ENCODE measurements at regions not wholly inside any gene's neighbourhood (a gene's known extent, or its start where the extent isn't known, plus 50 kb on each side); places are given as distances from the start of the nearest gene placed in this dataset.

DNA sequence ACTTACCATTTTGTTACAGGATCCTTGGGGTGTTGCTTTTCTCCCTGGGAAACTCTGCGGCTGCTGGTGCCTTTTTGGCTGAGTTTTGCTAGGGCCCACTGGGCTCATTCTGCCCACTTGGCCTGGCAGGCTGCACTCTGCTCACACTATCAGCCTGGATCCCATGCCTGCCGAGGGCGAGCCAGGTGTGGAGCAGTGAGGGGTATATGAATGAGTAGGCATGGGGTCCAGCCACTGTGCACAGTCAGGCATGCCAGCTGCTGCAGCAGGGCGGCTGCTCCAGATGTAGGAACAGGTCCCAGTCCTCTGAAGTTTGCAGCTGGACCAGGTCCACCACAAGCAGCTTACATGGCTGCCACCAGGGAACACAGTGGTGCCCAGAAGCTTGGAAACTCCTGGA lies 136.4 kb upstream of the CNTN3 start:
- Histone ChIP-seq H3K4me1 (ENCODE audit: insufficient read depth, low read length) (no peaks in the 10 kb centered on the region), H2AFZ (ENCODE audit: low read depth, low read length) (no peak overlapping the region), H3K27ac (ENCODE audit: low read length) (no peak overlapping the region), H3K4me3 (ENCODE audit: low read depth in 1 of 2, low read length in 2 of 2) (no peak overlapping the region), H3K27me3 (ENCODE audit: insufficient read depth, low read length, poor library complexity) (no peaks in the 10 kb centered on the region), H4K20me1 (ENCODE audit: insufficient read depth, low read length) (no peaks in the 10 kb centered on the region), H3K79me2 (ENCODE audit: insufficient read depth, low read length) (no peaks in the 10 kb centered on the region), H3K36me3 (ENCODE audit: insufficient read depth, low read length) (no peaks in the 10 kb centered on the region), H3K4me2 (ENCODE audit: insufficient read depth, low read length) (no peak overlapping the region), H3K9me3 (ENCODE audit: insufficient read depth, low read length, severe bottlenecking) (no peaks in the 10 kb centered on the region), H3K9ac (ENCODE audit: low read depth, low read length) (no peak overlapping the region)
- DNase-seq = no peak
- ATAC-seq (ENCODE audit: insufficient read depth, low read depth) = no peak
- TF ChIP-seq EZH2 (IDR thresholded peaks at IDR 0.05; ENCODE audit: borderline replicate concordance, low read depth, low read length, severe bottlenecking) = no peak
- TF ChIP-seq, protein P1, sequence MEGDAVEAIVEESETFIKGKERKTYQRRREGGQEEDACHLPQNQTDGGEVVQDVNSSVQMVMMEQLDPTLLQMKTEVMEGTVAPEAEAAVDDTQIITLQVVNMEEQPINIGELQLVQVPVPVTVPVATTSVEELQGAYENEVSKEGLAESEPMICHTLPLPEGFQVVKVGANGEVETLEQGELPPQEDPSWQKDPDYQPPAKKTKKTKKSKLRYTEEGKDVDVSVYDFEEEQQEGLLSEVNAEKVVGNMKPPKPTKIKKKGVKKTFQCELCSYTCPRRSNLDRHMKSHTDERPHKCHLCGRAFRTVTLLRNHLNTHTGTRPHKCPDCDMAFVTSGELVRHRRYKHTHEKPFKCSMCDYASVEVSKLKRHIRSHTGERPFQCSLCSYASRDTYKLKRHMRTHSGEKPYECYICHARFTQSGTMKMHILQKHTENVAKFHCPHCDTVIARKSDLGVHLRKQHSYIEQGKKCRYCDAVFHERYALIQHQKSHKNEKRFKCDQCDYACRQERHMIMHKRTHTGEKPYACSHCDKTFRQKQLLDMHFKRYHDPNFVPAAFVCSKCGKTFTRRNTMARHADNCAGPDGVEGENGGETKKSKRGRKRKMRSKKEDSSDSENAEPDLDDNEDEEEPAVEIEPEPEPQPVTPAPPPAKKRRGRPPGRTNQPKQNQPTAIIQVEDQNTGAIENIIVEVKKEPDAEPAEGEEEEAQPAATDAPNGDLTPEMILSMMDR (IDR thresholded peaks at IDR 0.05; ENCODE audit: borderline replicate concordance, extremely low read depth, low read length, poor library complexity, severe bottlenecking) = no peak

DNA sequence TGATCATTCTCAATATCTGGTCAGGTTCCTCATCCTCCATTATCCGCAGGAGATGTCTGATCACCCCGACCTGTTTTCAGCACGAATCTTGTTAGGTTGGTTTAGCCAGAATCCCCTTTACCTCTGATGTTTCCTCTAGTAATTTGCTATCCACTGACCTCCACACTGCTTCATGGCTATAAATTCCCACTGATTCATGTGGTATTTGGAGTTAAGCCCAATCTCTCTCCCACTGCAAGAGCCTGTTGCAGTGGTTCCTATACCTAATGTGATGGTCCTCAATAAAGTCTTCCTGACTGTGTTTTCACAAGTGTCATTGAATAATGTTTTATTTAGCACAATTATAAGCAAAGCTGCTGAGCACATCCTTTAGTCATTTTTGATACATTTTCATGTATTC lies 124.8 kb upstream of the CNTN3 start:
- H4K20me1 ChIP-seq (ENCODE audit: insufficient read depth, low read length) = no peaks in the 10 kb centered on the region
- H3K4me1 ChIP-seq (ENCODE audit: insufficient read depth, low read length) = no peaks in the 10 kb centered on the region
- no peaks in the 10 kb centered on the region for H3K36me3 ChIP-seq (ENCODE audit: insufficient read depth, low read length)

DNA sequence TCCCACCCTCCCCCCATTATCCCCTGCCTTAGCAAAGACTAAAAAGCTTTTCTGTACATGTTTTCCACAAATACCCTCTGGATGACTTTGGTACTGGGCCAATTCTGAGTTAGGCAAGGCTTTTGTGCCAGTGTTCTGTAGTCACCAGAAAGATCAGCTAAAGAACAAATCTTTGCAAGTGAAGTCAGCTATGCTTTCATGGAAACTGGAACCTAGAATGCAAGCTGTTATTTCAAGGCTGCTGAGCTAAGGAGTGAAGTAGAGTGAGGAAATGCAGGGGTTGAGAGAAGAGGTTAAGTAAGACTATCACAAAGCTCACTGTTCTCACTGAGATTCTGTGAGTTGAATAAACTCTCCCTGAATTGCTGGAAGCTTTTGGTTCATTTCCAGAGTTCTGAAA lies 107.8 kb upstream of the CNTN3 start:
- no peaks in the 10 kb centered on the region for H3K4me1 ChIP-seq (ENCODE audit: insufficient read depth, low read length)
- no peak overlapping the region for H3K4me3 ChIP-seq (ENCODE audit: low read depth in 1 of 2, low read length in 2 of 2)
- TF ChIP-seq, protein P1 (IDR thresholded peaks at IDR 0.05; ENCODE audit: borderline replicate concordance, extremely low read depth, low read length, poor library complexity, severe bottlenecking) = no peak
- no peak for TF ChIP-seq EZH2 (IDR thresholded peaks at IDR 0.05; ENCODE audit: borderline replicate concordance, low read depth, low read length, severe bottlenecking)
- H3K36me3 ChIP-seq (ENCODE audit: insufficient read depth, low read length) = no peaks in the 10 kb centered on the region
- H3K27me3 ChIP-seq (ENCODE audit: insufficient read depth, low read length, poor library complexity) = no peaks in the 10 kb centered on the region
- H3K9me3 ChIP-seq (ENCODE audit: insufficient read depth, low read length, severe bottlenecking) = no peaks in the 10 kb centered on the region
- no peak overlapping the region for H2AFZ ChIP-seq (ENCODE audit: low read depth, low read length)
- ATAC-seq (ENCODE audit: insufficient read depth, low read depth) = no peak
- no peak overlapping the region for H3K9ac ChIP-seq (ENCODE audit: low read depth, low read length)
- H3K27ac ChIP-seq (ENCODE audit: low read length) = no peak overlapping the region
- H3K4me2 ChIP-seq (ENCODE audit: insufficient read depth, low read length) = no peak overlapping the region
- H3K79me2 ChIP-seq (ENCODE audit: insufficient read depth, low read length) = no peaks in the 10 kb centered on the region
- H4K20me1 ChIP-seq (ENCODE audit: insufficient read depth, low read length) = no peaks in the 10 kb centered on the region
- DNase-seq = no peak

More for the DNA sequence above, 124.8 kb upstream of the CNTN3 start:
- TF ChIP-seq, protein P1 (IDR thresholded peaks at IDR 0.05; ENCODE audit: borderline replicate concordance, extremely low read depth, low read length, poor library complexity, severe bottlenecking) = no peak
- no peak for TF ChIP-seq EZH2 (IDR thresholded peaks at IDR 0.05; ENCODE audit: borderline replicate concordance, low read depth, low read length, severe bottlenecking)
- ATAC-seq (ENCODE audit: insufficient read depth, low read depth) (no peak), DNase-seq (no peak)
- Histone ChIP-seq H3K4me2 (ENCODE audit: insufficient read depth, low read length) (no peak overlapping the region), H3K27ac (ENCODE audit: low read length) (no peak overlapping the region), H2AFZ (ENCODE audit: low read depth, low read length) (no peak overlapping the region), H3K9me3 (ENCODE audit: insufficient read depth, low read length, severe bottlenecking) (no peaks in the 10 kb centered on the region), H3K79me2 (ENCODE audit: insufficient read depth, low read length) (no peaks in the 10 kb centered on the region), H3K27me3 (ENCODE audit: insufficient read depth, low read length, poor library complexity) (no peaks in the 10 kb centered on the region), H3K9ac (ENCODE audit: low read depth, low read length) (no peak overlapping the region), H3K4me3 (ENCODE audit: low read depth in 1 of 2, low read length in 2 of 2) (no peak overlapping the region)

DNA sequence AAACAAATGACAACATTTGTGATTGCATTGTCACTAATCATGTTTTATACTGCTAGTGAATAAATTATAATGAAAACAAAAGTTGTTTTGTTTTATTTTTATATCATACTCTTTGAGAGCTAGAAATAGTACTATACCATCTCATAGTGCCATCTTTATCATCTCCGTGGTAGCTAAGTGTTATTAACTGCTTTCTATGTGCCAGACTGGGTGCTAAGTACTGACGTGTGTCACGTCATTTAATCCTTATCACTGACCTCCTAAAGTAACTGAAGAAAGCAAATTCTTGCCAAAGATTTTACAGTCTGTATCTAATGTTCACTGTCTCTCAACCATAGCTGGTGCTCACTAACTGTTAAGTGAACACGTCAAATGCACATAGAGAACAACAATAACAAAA lies 99.5 kb upstream of the CNTN3 start:
- no peak for DNase-seq

More for the DNA sequence above, 99.5 kb upstream of the CNTN3 start:
- Histone ChIP-seq H3K36me3 (ENCODE audit: insufficient read depth, low read length) (no peaks in the 10 kb centered on the region), H3K4me3 (ENCODE audit: low read depth in 1 of 2, low read length in 2 of 2) (no peak overlapping the region), H3K79me2 (ENCODE audit: insufficient read depth, low read length) (no peaks in the 10 kb centered on the region), H3K4me2 (ENCODE audit: insufficient read depth, low read length) (no peak overlapping the region), H4K20me1 (ENCODE audit: insufficient read depth, low read length) (no peaks in the 10 kb centered on the region), H2AFZ (ENCODE audit: low read depth, low read length) (no peak overlapping the region), H3K27ac (ENCODE audit: low read length) (no peak overlapping the region), H3K27me3 (ENCODE audit: insufficient read depth, low read length, poor library complexity) (no peaks in the 10 kb centered on the region), H3K9ac (ENCODE audit: low read depth, low read length) (no peak overlapping the region), H3K4me1 (ENCODE audit: insufficient read depth, low read length) (no peaks in the 10 kb centered on the region), H3K9me3 (ENCODE audit: insufficient read depth, low read length, severe bottlenecking) (no peaks in the 10 kb centered on the region)
- no peak for ATAC-seq (ENCODE audit: insufficient read depth, low read depth)
- no peak for TF ChIP-seq EZH2 (IDR thresholded peaks at IDR 0.05; ENCODE audit: borderline replicate concordance, low read depth, low read length, severe bottlenecking)
